Fibroblast of lung (primary cell): ENCODE measurements at regions not wholly inside any gene's neighbourhood (a gene's known extent, or its start where the extent isn't known, plus 50 kb on each side); places are given as distances from the start of the nearest gene placed in this dataset.

Experiments
- DNase-seq, 2 donors: peaks; one replicate each; pipeline versions ENCODE4 v3.0.0 to v3.0.0-alpha.2; 2010; ENCODE audit warnings: low read depth in 2 of 2
- H2AFZ ChIP-seq: 2 replicates; pipeline ENCODE4 v1.5.1; 2012; ENCODE audit warnings: low read length, control low read depth, inconsistent platforms
- H3K27ac ChIP-seq: 2 replicates; pipeline ENCODE4 v1.5.1; 2011; ENCODE audit warnings: low read length, control low read depth; ENCODE audit not compliant: insufficient read depth
- H3K27me3 ChIP-seq: 2 replicates; pipeline ENCODE4 v1.5.1; 2011; ENCODE audit warnings: mild to moderate bottlenecking, low read length; ENCODE audit not compliant: control insufficient read depth, insufficient read depth
- H3K36me3 ChIP-seq: 2 replicates; pipeline ENCODE4 v1.5.1; 2011; ENCODE audit warnings: low read length; ENCODE audit not compliant: control insufficient read depth, insufficient read depth
- H3K4me1 ChIP-seq: 2 replicates; pipeline ENCODE4 v1.5.1; 2011; ENCODE audit warnings: low read length; ENCODE audit not compliant: control insufficient read depth, insufficient read depth; ENCODE audit errors: extremely low read depth
- H3K4me2 ChIP-seq: 2 replicates; pipeline ENCODE4 v1.5.1; 2011; ENCODE audit warnings: low read length, control low read depth; ENCODE audit not compliant: insufficient read depth; ENCODE audit errors: extremely low read depth
- H3K4me3 ChIP-seq, 4 experiments: fragments of 200-600 bp in 1 of 4; sonication (generic) in 1 of 4; replicated peaks in 1 of 4; 2 replicates each; pipeline ENCODE4 v1.5.1; 2011 to 2016; ENCODE audit warnings: low read length in 4 of 4, low read depth in 3 of 4, mild to moderate bottlenecking in 3 of 4, control low read depth in 2 of 4, inconsistent platforms in 1 of 4, mixed read lengths in 1 of 4; ENCODE audit not compliant: insufficient read depth in 1 of 4; ENCODE audit errors: control extremely low read depth in 1 of 4
- H3K79me2 ChIP-seq: 2 replicates; pipeline ENCODE4 v1.5.1; 2012; ENCODE audit warnings: mild to moderate bottlenecking, low read length, inconsistent platforms; ENCODE audit not compliant: control insufficient read depth, insufficient read depth
- H3K9ac ChIP-seq: 2 replicates; pipeline ENCODE4 v1.5.1; 2011; ENCODE audit warnings: mild to moderate bottlenecking, low read length, control low read depth; ENCODE audit not compliant: insufficient read depth
- H3K9me3 ChIP-seq: 2 replicates; pipeline ENCODE4 v1.5.1; 2012; ENCODE audit warnings: low read depth, low read length; ENCODE audit not compliant: control insufficient read depth, insufficient read depth
- H4K20me1 ChIP-seq: 2 replicates; pipeline ENCODE4 v1.5.1; 2011; ENCODE audit warnings: low read length; ENCODE audit not compliant: control insufficient read depth, insufficient read depth; ENCODE audit errors: extremely low read depth
- CTCF ChIP-seq, 2 donors: IDR thresholded peaks in 1 of 2; conservative IDR thresholded peaks in 1 of 2; 1 replicate in 1 of 2; 2 replicates in 1 of 2; pipeline ENCODE4 v1.5.1; 2011 to 2012; ENCODE audit warnings: low read length in 2 of 2, control low read depth in 1 of 2, inconsistent platforms in 1 of 2, low read depth in 1 of 2, mild to moderate bottlenecking in 1 of 2
- EZH2 ChIP-seq: IDR thresholded peaks from 2 replicates; pipeline ENCODE4 v1.5.1; 2012; ENCODE audit warnings: low read length, control low read depth, mild to moderate bottlenecking; ENCODE audit errors: missing control alignments

GRCh38 chr10:121062115-121062514, 211.0 kb downstream of the WDR11 start:
- no peak for TF ChIP-seq EZH2
- no peak for TF ChIP-seq CTCF (conservative IDR thresholded peaks at IDR 0.05 in 1 of 2, IDR thresholded peaks at IDR 0.05 in 1 of 2; ENCODE audit: low read depth in 1 of 2, low read length in 2 of 2)
- Histone ChIP-seq H3K27me3 (no peaks in the 10 kb centered on the region), H3K4me2 (no peak overlapping the region), H3K27ac (no peak overlapping the region), H3K79me2 (no peaks in the 10 kb centered on the region), H2AFZ (no peak overlapping the region), H3K36me3 (no peaks in the 10 kb centered on the region), H4K20me1 (no peaks in the 10 kb centered on the region), H3K4me1 (no peaks in the 10 kb centered on the region), H3K4me3 (no peak overlapping the region), H3K9ac (no peak overlapping the region), H3K9me3 (no peaks in the 10 kb centered on the region)
- DNase-seq = no peak

DNA sequence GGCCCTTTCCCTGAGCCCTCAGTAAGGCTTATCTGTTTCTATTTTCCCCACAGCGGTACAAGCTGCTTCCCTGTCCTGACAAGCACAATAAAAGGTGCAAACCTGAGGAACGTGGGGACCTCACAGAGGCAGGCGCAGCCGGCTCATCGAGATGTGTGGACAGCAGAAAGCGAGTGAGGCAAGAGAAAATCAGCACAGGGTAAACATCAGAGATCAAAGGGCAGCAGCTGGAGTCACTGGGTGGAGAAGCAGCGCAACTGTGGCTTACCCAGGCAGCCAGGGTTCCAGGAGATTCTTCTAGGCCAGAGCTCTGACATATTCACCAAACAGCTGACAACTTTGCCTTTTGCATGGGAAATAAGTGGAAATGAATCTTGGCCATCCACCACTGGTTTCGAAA, 212.6 kb downstream of the WDR11 start:
- no peaks in the 10 kb centered on the region for H3K36me3 ChIP-seq
- no peak overlapping the region for H3K9ac ChIP-seq
- H4K20me1 ChIP-seq = no peaks in the 10 kb centered on the region
- no peak overlapping the region for H2AFZ ChIP-seq
- H3K4me3 ChIP-seq = no peak overlapping the region
- no peak overlapping the region for H3K4me2 ChIP-seq
- H3K79me2 ChIP-seq = no peaks in the 10 kb centered on the region
- H3K4me1 ChIP-seq = no peaks in the 10 kb centered on the region
- no peaks in the 10 kb centered on the region for H3K27me3 ChIP-seq
- H3K9me3 ChIP-seq = no peaks in the 10 kb centered on the region
- no peak for DNase-seq
- no peak for TF ChIP-seq EZH2
- TF ChIP-seq CTCF (conservative IDR thresholded peaks at IDR 0.05 in 1 of 2, IDR thresholded peaks at IDR 0.05 in 1 of 2; ENCODE audit: low read depth in 1 of 2, low read length in 2 of 2) = no peak
- no peak overlapping the region for H3K27ac ChIP-seq

DNA sequence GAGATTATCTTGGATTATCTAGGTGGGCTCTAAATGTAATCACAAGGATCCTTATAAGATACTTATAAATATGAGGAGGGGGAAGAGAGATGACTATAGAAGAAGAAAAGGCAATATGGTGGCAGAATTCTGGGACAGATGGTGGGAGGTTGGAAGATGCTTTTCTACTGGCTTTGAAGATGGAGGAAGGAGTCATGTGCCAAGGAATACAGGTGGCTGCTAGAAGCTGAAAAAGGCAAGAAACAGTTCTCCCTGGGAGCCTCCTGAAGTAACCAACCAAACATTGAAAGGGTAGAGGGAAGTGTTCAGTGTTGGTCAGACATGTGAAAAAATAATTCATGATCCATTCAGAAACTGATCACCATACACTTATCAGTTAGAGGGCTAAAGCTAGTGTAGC, 213.3 kb downstream of the WDR11 start:
- no peaks in the 10 kb centered on the region for H3K9me3 ChIP-seq
- no peak overlapping the region for H3K4me2 ChIP-seq
- H3K79me2 ChIP-seq = no peaks in the 10 kb centered on the region
- no peaks in the 10 kb centered on the region for H4K20me1 ChIP-seq
- H3K4me1 ChIP-seq = no peaks in the 10 kb centered on the region
- no peaks in the 10 kb centered on the region for H3K36me3 ChIP-seq
- TF ChIP-seq EZH2 = no peak
- TF ChIP-seq CTCF (conservative IDR thresholded peaks at IDR 0.05 in 1 of 2, IDR thresholded peaks at IDR 0.05 in 1 of 2; ENCODE audit: low read depth in 1 of 2, low read length in 2 of 2) = no peak
- no peak overlapping the region for H3K4me3 ChIP-seq
- H3K27ac ChIP-seq = no peak overlapping the region
- H3K27me3 ChIP-seq = no peaks in the 10 kb centered on the region
- no peak overlapping the region for H3K9ac ChIP-seq
- H2AFZ ChIP-seq = no peak overlapping the region
- DNase-seq = no peak
